Neutrophil (primary cell): ENCODE measurements at regions not wholly inside any gene's neighbourhood (a gene's known extent, or its start where the extent isn't known, plus 50 kb on each side); places are given as distances from the start of the nearest gene placed in this dataset.

Experiments
- H3K27ac ChIP-seq: fragments of 200-600 bp; sonication (generic); 2 replicates; pipeline ENCODE4 v1.5.1; 2016; ENCODE audit warnings: mild to moderate bottlenecking, moderate library complexity
- H3K27me3 ChIP-seq: fragments of 200-600 bp; sonication (generic); 2 replicates; pipeline ENCODE4 v1.6.0; 2016; ENCODE audit warnings: mild to moderate bottlenecking
- H3K36me3 ChIP-seq: fragments of 200-600 bp; sonication (generic); 2 replicates; pipeline ENCODE4 v1.5.1; 2017
- H3K4me1 ChIP-seq, 2 experiments: fragments of 200-600 bp in 1 of 2; sonication (generic) in 1 of 2; 1 replicate in 1 of 2; 2 replicates in 1 of 2; pipeline versions ENCODE4 v1.5.1 to v1.6.1; 2013 to 2016; ENCODE audit warnings: low read depth in 1 of 2, low read length in 1 of 2, mild to moderate bottlenecking in 1 of 2, moderate library complexity in 1 of 2; ENCODE audit not compliant: control insufficient read depth in 1 of 2, insufficient read depth in 1 of 2
- H3K4me3 ChIP-seq, 2 experiments: fragments of 200-600 bp in 1 of 2; sonication (generic) in 1 of 2; 1 replicate in 1 of 2; 2 replicates in 1 of 2; pipeline ENCODE4 v1.5.1; 2013 to 2016; ENCODE audit warnings: low read depth in 1 of 2, low read length in 1 of 2, mild to moderate bottlenecking in 1 of 2, moderate library complexity in 1 of 2
- H3K9me3 ChIP-seq: fragments of 200-600 bp; sonication (generic); 2 replicates; pipeline ENCODE4 v1.5.1; 2016
- TF ChIP-seq, protein P1 (sequence below): fragments of 200-600 bp; sonication (generic); IDR thresholded peaks from 2 replicates; pipeline ENCODE4 v1.5.1; 2016; ENCODE audit warnings: antibody characterized with exemption

DNA sequence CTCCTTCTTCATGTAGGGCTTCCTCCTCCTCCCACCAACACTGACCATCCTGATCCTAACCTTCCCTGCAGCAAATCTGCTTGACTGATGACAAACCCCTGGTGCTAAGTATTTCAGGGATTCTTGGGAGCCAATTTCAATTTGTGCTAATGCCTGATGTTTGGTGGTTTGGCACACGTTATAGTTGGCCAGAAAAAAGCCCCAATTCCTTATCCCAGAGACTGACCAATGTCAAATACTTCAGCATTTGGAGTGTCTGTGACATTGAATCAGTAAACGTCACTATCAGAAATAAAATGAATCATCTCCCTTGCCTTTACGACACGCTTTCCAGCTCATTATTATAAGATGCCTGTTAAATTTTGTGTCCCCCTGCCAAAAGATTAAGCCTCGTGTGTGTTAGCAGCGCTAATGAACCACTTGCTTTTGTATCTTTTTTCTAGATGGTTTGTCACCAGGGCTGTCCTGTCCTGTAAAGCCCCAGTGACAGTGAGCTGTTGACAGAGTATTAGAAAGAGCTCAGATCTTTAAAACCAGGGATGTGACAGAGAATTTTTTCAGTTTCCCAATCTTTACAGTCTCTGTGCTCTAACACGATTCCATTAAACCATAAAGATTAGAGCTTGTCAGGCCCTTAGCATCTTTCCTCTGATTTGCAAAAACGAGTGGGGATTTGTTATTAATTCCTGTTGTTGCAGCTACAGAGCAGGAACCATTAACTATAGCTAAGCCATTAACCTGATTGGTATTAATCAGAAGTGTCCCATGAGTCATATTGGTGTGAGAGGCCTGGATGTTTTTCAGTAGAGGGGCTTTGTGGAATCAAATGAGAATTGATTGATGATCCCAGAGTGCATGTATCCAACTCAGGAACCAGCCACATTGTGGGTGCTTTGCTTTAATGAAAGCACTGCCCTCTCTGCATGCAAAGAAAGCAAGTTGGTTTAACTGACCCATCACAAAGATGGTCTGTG, 665.1 kb upstream of the PLXNA2 start:
- Histone ChIP-seq H3K4me3 (no peak overlapping the region), H3K27me3 (no peaks in the 10 kb centered on the region), H3K9me3 (no peaks in the 10 kb centered on the region), H3K27ac (no peak overlapping the region), H3K36me3 (no peaks in the 10 kb centered on the region), H3K4me1 (no peaks in the 10 kb centered on the region)
- TF ChIP-seq, protein P1, sequence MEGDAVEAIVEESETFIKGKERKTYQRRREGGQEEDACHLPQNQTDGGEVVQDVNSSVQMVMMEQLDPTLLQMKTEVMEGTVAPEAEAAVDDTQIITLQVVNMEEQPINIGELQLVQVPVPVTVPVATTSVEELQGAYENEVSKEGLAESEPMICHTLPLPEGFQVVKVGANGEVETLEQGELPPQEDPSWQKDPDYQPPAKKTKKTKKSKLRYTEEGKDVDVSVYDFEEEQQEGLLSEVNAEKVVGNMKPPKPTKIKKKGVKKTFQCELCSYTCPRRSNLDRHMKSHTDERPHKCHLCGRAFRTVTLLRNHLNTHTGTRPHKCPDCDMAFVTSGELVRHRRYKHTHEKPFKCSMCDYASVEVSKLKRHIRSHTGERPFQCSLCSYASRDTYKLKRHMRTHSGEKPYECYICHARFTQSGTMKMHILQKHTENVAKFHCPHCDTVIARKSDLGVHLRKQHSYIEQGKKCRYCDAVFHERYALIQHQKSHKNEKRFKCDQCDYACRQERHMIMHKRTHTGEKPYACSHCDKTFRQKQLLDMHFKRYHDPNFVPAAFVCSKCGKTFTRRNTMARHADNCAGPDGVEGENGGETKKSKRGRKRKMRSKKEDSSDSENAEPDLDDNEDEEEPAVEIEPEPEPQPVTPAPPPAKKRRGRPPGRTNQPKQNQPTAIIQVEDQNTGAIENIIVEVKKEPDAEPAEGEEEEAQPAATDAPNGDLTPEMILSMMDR, result no peak

GRCh38 chr1:208910161-208910560, 666.0 kb upstream of the PLXNA2 start:
- no peaks in the 10 kb centered on the region for H3K27me3 ChIP-seq
- H3K9me3 ChIP-seq, result no peaks in the 10 kb centered on the region
- H3K4me1 ChIP-seq, result no peaks in the 10 kb centered on the region
- no peak overlapping the region for H3K27ac ChIP-seq
- H3K36me3 ChIP-seq, result no peaks in the 10 kb centered on the region
- H3K4me3 ChIP-seq, result no peak overlapping the region
- TF ChIP-seq, protein P1, result no peak

DNA sequence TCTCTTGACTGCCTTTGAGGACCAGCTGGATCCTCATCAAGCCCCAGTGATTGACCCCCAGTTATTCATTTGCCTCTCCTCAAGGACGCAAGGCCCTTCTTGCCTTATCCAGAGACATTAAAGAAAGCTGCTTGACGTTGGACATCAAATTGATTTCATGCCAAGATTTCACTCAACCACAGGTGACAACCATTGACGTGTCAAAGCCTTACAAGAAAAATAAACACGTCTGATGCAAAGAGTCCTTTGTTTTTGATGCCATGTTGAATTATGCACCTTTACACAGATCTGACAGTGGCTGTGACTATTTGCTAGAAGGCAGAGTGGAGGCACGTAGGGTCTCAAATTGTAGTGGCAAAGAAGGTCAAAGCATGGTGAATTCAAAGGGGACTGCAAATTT, 666.2 kb upstream of the CAMK1G start:
- no peak overlapping the region for H3K4me3 ChIP-seq

GRCh38 chr1:208917723-208918122, 665.8 kb upstream of the CAMK1G start:
- no peaks in the 10 kb centered on the region for H3K9me3 ChIP-seq
- no peaks in the 10 kb centered on the region for H3K4me1 ChIP-seq
- H3K27me3 ChIP-seq, result no peaks in the 10 kb centered on the region
- H3K36me3 ChIP-seq, result no peaks in the 10 kb centered on the region
- TF ChIP-seq, protein P1, result no peak
- no peak overlapping the region for H3K4me3 ChIP-seq
- no peak overlapping the region for H3K27ac ChIP-seq

More for the DNA sequence above, 666.2 kb upstream of the CAMK1G start:
- Histone ChIP-seq H3K27me3 (no peaks in the 10 kb centered on the region), H3K27ac (no peak overlapping the region), H3K36me3 (no peaks in the 10 kb centered on the region), H3K4me1 (no peaks in the 10 kb centered on the region), H3K9me3 (no peaks in the 10 kb centered on the region)
- TF ChIP-seq, protein P1, result no peak

DNA sequence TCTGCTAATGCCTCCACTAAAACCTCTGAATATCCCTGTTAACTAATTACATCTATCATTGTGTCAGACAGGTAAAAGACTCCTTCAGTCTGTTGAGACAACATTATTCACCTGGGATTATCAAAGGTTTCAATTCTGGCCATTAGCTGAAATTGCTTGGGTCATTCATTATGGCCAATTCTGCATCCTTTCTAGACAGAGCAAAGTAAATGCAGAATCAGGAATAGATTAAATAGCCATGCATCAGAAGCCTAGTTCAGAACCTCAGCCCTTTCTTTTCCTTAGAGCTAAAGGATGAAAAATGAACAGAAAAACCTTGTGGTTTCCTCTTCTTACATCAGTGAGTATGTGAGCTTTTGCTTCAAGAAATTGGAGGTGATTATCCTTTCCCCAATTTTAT, 665.4 kb upstream of the CAMK1G start:
- TF ChIP-seq, protein P1, result no peak
- no peaks in the 10 kb centered on the region for H3K36me3 ChIP-seq
- no peaks in the 10 kb centered on the region for H3K9me3 ChIP-seq
- no peak overlapping the region for H3K4me3 ChIP-seq
- H3K27ac ChIP-seq, result no peak overlapping the region
- H3K4me1 ChIP-seq, result no peaks in the 10 kb centered on the region
- no peaks in the 10 kb centered on the region for H3K27me3 ChIP-seq
